GM21825 (cell line): ENCODE measurements at regions not wholly inside any gene's neighbourhood (a gene's known extent, or its start where the extent isn't known, plus 50 kb on each side); places are given as distances from the start of the nearest gene placed in this dataset.

Experiments
- ATAC-seq: cut with Tn5 transposase; IDR thresholded peaks from one replicate; pipeline ENCODE4 v1.9.1; 2021; ENCODE audit warnings: mild to moderate bottlenecking, moderate library complexity; ENCODE audit not compliant: unreplicated experiment

- no peak for ATAC-seq
These were observed 158.1 kb upstream of the SLC39A10 start for GRCh38 chr2:195498839-195499490.

- ATAC-seq, result no peak
These were observed 158.8 kb upstream of the SLC39A10 start for GRCh38 chr2:195498176-195498575.

- no peak for ATAC-seq
These were observed 160.0 kb upstream of the SLC39A10 start for GRCh38 chr2:195496991-195497390.

- no peak for ATAC-seq
These were observed 161.1 kb upstream of the SLC39A10 start for GRCh38 chr2:195495966-195496365.

GRCh38 chr2:195495351-195495750 is 161.7 kb upstream of the SLC39A10 start:
- no peak for ATAC-seq

- no peak for ATAC-seq
These were observed 162.6 kb upstream of the SLC39A10 start for GRCh38 chr2:195494451-195494850.

- ATAC-seq, result no peak
These were observed 163.6 kb upstream of the SLC39A10 start for GRCh38 chr2:195493416-195493815.

GRCh38 chr2:195490319-195490718 is 166.7 kb upstream of the SLC39A10 start:
- no peak for ATAC-seq

- ATAC-seq, result no peak
These were observed 167.9 kb upstream of the SLC39A10 start for GRCh38 chr2:195489101-195489500.

GRCh38 chr2:195488567-195488966 is 168.5 kb upstream of the SLC39A10 start:
- no peak for ATAC-seq

- ATAC-seq, result peak; percentile 97
These were observed 169.9 kb upstream of the SLC39A10 start for GRCh38 chr2:195486987-195487644.

GRCh38 chr2:195486520-195486919 is 170.5 kb upstream of the SLC39A10 start:
- ATAC-seq, result no peak

GRCh38 chr2:195482010-195482409 is 175.0 kb upstream of the SLC39A10 start:
- ATAC-seq, result no peak

GRCh38 chr2:195480121-195480520 is 176.9 kb upstream of the SLC39A10 start:
- ATAC-seq, result no peak

- ATAC-seq, result no peak
These were observed 177.6 kb upstream of the SLC39A10 start for GRCh38 chr2:195479407-195479806.

GRCh38 chr2:195477996-195478382 is 179.0 kb upstream of the SLC39A10 start:
- ATAC-seq, result no peak

- no peak for ATAC-seq
These were observed 179.6 kb upstream of the SLC39A10 start for GRCh38 chr2:195477248-195477995.

- ATAC-seq, result no peak
These were observed 181.7 kb upstream of the SLC39A10 start for GRCh38 chr2:195475336-195475735.

GRCh38 chr2:195473862-195474261 is 183.2 kb upstream of the SLC39A10 start:
- ATAC-seq, result no peak

- no peak for ATAC-seq
These were observed 184.4 kb upstream of the SLC39A10 start for GRCh38 chr2:195472501-195473234.

- no peak for ATAC-seq
These were observed 185.2 kb upstream of the SLC39A10 start for GRCh38 chr2:195471807-195472206.
